GM12875 (cell line): ENCODE measurements at regions not wholly inside any gene's neighbourhood (a gene's known extent, or its start where the extent isn't known, plus 50 kb on each side); places are given as distances from the start of the nearest gene placed in this dataset.

Experiments
- H3K4me3 ChIP-seq: one replicate; pipeline ENCODE4 v1.5.1; 2011; ENCODE audit warnings: low read depth, low read length, control low read depth
- CTCF ChIP-seq: IDR thresholded peaks from 2 replicates; pipeline ENCODE4 v1.5.1; 2011; ENCODE audit warnings: low read depth, mild to moderate bottlenecking, control low read depth, inconsistent platforms, low read length, moderate library complexity, borderline replicate concordance; ENCODE audit not compliant: insufficient read depth

- TF ChIP-seq CTCF: no peak
- no peak overlapping the region for H3K4me3 ChIP-seq
Measured at GRCh38 chr3:166201476-166201875, 364.3 kb upstream of the BCHE start.

- H3K4me3 ChIP-seq: no peak overlapping the region
- TF ChIP-seq CTCF: no peak
Measured at GRCh38 chr3:166199491-166199890, 362.3 kb upstream of the BCHE start.

- TF ChIP-seq CTCF: no peak
- no peak overlapping the region for H3K4me3 ChIP-seq
Measured at GRCh38 chr3:166195808-166196207, 358.6 kb upstream of the BCHE start.

- no peak for TF ChIP-seq CTCF
- no peak overlapping the region for H3K4me3 ChIP-seq
Measured at GRCh38 chr3:166191411-166191810, 354.2 kb upstream of the BCHE start.

- H3K4me3 ChIP-seq: no peak overlapping the region
- TF ChIP-seq CTCF: no peak
Measured at GRCh38 chr3:166190360-166190759, 353.1 kb upstream of the BCHE start.

- TF ChIP-seq CTCF: no peak
- H3K4me3 ChIP-seq: no peak overlapping the region
Measured at GRCh38 chr3:166187237-166187636, 350.0 kb upstream of the BCHE start.

- H3K4me3 ChIP-seq: no peak overlapping the region
- no peak for TF ChIP-seq CTCF
Measured at GRCh38 chr3:166186003-166186402, 348.8 kb upstream of the BCHE start.
